ENCODE measurements at regions not wholly inside any gene's neighbourhood (a gene's known extent, or its start where the extent isn't known, plus 50 kb on each side); places are given as distances from the start of the nearest gene placed in this dataset.

DNA sequence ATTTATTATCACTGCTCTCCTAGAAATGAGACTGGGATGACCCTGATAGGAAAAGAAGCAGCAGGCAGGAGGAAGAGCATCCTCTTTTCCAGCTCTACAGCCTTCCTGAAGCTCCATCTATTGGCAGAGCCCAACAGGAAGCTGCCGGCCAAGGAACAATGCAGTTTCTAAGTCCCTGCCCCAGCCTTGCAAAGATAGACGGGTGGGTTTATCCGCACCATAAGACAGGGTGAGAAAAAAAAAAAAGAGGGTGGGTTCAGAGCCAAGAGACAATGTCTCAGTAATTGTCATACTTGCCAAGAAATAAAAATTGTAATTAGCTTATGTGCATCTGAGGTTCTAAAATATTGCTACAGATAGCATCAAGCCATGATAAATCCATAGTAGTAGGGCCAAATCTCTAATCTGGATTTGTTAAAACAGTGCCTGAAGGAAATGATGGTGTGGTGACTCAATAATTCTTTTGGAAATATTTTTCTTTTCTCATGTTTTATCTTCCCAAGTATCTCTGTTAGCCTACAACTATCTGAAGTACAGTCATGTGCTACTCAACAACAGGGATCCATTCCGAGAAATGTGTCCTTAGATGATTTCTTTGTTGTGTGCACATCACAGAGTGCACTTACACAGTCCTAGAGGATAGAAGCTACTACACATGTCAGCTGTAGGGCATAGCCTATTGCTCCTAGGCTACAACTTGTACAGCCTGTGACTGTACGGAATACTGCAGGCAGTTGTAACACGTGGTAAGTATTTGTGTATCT is 242.9 kb upstream of the CXCL12 start:
- no peak for FAIRE-seq

DNA sequence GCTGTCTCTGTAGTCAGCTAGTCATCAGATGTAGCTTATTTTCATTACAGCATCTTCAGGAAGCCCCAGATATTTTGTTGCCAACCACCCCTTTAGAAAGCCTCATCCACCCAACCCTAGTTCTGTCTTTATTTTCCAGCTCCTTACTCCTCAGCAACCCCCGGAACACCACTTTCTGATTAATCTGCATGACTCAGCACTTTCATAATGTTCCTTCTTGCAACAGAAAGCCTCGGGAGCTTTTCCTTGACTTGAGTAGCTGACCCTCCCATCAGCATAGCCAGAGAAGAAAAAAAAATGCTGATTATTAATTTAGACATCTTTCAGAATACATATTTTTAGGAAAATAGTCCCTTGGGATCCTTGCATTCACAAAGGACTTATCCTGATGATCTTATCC is 244.0 kb upstream of the CXCL12 start:
- FAIRE-seq: no peak

DNA sequence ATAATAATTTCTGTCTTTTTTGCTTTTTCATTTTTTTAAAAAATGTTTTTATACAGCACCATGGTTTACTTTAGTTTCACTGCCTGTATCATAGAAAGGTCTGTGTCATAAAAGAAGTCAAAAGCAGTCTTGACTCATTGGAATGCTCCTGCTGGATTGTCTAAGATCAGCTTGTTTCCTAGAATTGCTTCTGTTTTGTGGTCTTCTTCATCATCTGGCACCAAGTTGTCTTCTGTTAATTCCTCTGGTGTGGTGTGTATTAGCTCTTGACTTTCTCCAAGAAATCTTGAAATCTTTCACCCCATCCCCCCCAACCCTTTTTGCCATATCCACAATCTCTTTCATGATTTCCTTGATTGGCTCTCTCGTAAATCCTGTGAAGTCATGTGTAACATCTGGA is 250.3 kb upstream of the CXCL12 start:
- FAIRE-seq: no peak

DNA sequence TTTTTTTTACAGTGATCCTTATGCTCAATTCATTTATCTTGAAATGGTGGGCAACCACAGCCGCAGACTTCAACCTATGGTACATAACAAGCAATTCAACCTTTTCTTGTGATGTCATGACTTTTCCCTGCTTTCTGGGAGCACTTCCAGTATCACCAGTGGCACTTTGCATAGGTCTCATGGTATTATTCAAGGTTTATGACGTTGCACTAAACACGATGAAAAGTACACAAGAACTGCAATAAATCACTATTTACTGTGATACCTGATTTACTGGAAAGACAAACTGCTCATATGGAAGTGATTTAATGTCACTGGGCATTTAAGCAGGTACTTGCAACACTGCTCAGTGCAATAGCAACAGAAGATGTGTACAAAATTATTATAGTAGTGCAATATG is 251.7 kb upstream of the CXCL12 start:
- no peak for FAIRE-seq

DNA sequence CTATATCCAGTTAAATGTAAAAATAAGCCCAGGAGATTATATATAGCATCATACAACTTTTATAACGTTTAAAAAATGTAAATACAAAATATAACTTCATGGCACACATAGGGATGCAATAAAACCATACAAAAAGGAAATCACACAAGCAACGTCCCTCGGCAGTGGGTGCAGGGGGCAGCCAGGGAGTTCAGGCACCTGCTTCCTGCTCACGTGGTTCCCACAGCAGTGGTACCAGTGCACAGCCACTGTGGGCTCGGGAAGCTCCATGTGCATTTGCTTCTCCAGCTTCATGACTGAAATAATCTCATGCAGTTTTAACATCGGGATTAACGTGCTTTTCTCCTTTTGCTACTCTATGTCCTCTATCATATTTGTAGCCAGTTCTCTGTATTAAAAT is 255.5 kb upstream of the CXCL12 start:
- no peak for FAIRE-seq

DNA sequence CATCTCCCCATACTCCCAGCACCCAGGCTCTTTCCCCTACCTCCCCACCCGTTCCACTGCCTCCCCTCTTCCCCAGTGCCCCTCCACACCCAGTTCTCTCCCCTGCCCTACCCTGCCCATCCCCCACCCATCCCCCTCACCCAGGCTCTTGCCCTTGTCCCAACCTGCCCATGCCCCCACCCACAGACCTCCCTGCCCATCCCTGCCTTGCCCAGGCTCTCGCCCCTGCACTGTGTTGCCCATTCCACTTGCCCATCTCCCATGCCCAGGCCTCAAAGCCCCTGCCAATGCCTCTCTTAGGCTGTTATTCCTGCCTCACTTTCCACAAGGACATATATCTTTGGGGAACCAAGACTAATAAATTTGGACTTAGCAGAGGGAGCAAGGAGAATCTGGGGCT is 262.6 kb upstream of the CXCL12 start:
- FAIRE-seq: no peak

DNA sequence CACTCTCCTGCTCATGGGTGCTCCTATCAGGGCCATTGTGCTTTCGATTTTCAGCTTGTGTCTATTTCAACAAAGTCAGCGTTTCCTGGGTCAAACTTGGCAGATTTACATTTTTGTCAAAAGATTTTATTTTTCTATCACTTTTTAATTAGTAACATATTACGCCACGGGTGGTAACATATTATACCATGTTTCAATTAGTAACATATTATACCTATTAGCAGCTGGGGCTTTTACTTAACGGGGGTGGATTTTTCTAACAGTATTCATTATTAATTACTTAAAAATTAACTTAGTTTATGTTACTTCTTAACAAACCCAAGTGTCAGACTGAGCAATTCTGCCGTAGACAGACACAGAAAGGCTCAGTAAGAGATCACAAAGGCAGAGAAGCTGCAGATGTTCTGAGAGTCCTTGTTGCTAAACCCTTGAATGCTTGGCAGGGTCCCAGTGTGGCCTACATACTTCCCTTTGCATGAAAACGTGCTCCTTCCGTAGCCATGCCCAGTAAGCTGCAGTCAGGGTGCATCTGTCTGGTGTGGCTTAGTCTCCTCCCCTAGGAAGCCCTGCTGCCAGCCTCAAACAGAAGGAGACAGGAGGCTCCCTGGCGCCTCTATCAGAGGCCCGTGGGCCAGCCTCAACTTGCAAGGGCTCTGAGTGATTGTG is 263.1 kb upstream of the CXCL12 start:
- FAIRE-seq: no peak

DNA sequence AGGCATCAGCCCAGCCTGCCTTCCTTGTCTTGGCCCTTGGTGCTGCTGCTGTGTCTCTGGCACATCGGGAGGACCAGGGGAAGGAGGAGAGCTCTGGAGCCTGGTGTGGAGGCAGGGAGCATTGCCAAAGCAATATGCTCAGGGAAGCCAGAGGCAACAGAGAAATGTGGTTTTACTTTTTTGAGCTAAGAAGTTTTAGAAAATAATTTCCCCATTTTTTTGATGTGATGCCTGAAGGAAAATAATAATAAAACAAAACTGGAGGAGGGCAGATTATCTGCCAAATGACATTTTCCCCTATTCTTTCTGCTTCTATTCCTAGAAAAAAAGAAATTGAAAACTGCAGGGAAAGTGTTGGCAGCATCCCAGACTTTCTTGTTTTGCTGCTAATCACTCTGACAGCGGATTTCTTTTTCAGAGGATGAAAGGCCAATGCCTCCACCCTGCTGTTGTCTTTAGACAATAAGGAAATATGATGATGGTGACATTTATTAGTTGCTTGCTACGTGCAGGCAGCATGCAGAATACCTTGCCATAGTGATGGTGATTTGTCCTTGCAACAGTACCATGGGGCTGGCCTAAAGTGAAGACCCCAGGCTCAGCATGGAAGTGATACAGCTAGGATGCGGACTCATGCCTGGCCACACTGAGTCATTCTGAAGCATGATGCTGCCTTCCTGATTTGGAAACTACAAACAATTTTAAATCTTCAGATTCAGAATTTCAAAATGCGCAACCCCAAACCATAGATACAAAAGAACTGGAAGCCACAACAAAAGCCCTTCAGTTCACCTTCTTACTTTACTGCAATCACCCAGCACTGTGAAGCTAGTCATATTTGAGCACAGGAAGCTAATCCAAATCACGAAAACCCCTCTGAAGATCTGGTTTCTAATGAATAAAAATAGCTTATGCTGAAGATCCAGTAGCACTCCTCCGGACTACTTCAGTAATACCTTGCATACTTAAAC is 260.2 kb upstream of the TMEM72 start:
- no peak for FAIRE-seq

DNA sequence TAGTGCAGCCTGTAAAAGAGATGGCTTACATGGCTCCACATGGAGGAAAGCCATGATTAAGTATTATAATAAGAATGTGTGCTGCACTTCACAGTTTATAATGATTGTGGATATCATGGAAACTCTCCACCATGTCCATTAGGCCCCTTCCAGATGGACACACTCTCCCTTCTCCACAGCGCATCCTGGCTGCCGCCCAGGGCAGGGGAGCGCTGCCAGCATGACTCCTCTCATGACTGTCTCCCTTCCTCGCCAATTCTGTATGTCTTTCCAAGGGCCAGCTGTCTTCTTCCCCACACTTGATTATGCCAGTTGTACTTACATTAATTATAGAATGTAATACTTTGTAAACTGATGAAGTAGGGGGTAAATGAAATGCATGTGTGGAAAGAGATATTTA is 259.3 kb upstream of the TMEM72 start:
- no peak for FAIRE-seq

DNA sequence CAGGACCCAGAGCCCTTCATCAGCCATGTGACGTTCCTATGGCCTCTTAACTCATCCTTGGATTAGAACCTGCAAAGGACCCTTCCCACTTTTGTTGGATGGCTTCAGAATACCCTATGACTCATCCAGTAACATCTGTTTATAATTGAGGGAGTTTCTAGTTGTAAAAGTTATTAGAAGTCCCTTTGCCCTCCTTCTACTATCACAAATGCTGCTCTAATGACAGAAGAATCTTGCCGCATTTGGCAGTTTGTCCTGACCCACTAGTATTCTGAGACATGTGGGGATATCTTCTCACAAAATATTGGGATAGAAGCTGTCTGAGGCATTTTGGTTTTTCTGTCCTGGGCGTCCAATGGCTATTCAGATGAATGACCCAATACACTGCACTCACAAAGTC is 251.8 kb upstream of the TMEM72 start:
- no peak for FAIRE-seq

DNA sequence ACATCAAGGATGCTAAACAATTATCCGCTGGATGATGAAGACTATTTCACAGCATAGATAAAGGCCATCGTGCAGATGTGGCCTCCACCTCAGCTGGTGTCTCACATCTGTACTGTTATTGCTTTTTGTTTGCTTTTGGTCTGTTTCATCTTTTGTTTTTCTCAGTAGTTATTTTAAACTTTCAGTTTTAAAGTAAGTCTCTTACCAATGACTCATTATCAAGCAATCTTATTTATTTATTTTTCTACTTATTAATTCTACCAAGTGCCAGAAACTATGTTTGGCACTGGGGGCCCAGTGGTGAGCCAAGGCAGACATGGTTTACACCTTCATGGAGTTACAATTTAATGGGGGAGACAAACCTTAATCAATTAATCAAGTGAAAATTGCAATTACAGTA is 250.9 kb upstream of the TMEM72 start:
- FAIRE-seq: no peak

DNA sequence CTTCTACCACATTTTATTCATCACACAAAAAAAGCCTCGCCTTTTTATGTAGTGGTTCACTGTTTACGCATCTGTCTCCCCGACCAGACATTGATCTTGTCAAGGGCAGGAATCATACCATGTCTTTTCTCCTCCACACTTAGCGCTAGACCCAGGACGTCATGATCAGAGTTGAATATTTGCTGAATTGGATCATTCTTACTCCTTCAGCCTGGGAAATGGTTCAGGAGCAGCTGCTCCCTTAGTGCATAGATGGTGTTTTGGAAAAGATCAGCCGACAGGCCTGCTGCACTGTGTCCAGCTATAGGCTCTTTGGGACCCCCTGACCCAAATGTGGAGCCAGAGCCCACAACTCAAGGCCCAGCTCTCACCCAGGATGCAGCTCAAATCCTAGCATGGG is 249.1 kb upstream of the TMEM72 start:
- no peak for FAIRE-seq

DNA sequence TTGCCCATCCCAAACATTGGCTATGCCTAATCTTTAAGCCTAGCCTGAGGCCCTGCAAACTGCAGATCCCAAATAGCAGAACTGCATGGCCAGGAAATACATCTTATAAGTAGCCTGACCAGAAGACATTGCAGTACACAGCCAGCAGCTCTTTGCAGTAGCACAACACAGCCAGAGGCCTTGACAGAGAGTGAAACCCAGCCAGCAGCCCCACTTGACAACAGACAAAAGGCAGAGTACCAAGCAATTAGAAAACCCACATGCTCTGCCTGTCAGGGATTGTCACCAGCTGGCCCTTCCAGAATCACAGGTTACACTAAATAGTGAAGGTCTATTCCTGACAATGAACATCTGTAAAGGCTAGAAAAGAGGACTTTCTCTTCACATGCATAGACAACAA is 242.8 kb upstream of the TMEM72 start:
- no peak for FAIRE-seq

DNA sequence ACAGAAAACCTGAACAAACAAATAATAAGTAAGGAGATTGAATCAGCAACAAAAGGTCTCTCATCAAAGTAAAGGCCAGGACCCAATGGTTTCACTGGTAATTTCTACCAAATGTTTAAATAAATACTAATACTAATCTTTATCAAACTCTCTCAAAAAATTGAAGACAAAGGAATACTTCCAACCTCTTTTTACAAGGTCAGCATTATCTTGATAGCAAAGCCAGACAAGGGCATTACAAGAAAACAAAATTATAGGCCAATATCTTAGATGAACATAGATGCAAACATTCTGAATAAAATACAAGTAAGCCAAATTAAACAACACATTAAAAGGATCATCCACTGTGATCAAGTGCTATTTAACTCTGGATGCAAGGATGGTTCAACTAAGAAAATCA is 239.8 kb upstream of the TMEM72 start:
- FAIRE-seq: no peak

DNA sequence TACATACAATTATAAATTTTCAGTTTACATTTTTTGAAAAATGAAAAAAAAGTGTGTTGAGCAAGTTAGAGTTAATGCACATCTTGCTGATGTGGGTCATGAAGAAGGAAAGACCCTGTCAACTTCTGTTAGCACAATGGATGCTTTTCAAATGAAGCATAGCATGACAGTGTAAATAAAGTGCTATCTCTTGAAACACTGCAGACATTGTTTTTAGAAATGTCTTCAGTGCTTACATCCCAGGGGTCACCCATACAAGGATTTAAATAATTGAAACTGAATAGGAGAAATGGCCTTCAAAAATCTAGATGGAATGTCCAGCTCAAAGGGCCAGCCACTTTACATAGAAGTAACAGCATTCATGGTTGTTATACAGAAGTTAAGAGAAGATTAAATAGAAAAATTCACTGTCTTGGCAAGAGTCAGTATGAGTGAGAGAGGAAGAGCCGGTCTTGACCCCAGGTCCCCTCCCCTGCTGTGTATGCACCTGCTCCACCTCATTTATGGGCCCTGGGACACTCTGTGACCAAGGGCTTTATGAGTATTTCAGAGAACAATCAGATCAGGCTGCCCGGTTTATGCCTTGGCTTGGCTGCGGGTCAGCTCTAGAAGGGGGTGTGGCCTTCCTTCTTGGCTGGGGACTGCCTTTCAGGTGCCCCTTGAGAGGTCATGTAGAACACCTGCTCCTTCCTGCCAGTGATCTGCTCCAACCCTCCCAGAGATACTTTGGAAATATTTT is 237.7 kb upstream of the TMEM72 start:
- FAIRE-seq: no peak

DNA sequence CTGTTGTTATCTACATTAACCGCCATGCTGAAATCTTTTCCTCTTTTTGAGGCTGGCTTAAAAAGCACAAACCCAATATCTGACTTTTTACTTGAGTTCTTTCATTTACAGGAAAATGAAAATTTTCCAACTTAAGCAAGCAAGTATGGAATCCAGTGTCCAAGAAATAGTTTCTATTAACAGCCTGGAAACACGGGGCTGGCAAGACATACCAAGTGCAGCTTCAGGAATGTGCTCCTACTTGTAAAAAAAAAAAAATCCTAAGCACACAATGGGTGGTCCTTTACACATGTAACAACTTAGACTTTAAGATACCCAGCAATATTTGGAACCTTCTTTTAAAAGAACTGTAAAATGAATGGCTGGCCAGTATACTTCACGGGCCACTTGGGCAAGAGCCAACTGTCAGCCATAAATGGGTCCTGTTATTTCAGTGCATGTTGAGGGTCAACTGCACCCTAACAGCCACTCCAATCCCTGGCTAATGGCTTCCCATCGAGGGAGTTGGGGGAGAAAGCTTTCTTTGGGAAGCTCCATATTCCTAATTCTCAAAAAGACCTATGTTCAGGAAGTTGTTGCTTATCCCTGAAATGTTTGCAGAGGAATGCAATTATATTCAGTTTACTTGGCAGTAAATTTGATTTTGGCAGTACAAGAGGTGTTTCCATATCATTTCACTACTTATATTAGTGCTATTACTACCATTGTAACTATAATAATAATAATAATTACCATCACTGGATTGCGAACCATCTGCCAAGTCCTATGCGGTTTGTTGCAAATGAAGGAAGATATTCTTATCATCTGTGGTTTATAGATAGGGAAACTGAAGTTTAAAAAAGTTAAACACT is 236.4 kb upstream of the TMEM72 start:
- FAIRE-seq: no peak

DNA sequence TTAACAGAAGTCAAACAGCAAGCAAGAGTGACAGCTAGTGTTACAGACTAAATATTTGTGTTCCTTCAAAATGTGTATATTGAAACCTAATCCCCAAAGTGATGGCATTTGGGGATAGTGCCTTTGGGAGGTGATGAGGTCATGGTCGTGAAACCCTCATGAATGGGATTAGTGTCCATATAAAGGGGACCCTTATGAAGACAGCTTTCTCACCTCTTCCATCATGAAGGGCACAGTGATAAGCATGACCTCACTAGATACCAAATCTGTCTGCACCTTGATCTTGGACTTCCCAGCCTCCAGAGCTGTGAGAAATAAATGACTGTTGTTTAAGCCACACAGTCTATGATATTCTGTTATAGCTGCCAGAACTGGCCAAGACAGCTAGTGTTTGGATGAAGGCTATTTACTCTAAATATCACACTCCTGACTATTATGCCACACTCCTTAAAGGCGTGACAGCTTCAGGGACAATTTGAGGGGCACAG is 235.7 kb upstream of the TMEM72 start:
- no peak for FAIRE-seq

DNA sequence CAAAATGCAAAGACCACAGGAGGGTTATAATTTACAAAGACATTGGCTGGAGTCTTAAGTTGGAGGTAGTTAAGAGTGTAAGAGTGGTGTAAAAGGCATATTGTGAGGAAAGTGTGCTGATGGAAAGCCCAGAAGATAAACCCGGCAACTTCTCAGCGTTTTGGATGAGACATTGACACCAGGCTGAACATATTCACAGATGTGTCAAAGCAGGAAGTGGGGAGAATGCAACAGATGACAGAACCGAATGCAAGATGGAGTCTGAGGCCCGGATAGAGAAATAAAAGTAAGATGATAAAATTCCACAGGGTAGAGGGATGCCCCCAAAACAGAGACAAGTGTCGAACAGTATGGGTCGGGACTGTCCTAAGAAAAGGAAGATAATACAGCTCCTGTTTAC is 230.4 kb upstream of the TMEM72 start:
- FAIRE-seq: no peak

DNA sequence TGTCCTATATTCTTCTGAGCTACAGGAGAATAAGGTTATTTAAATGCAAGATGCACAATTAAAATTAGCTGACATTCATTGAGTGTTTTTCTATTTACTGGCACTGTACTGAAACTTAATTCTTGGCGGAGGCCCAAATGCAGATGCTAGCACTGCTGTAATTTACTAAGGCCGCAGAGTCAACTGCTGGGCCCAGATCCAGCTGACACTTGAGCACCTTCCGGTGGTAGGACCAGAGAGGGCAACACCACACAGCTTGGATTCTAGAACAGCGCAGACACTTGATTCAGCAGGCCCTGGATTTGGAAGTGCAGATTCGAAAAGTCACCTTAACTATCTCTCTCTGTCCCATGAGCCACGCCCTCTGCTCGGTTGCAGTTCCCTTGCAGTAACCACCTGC is 228.6 kb upstream of the TMEM72 start:
- FAIRE-seq: no peak

DNA sequence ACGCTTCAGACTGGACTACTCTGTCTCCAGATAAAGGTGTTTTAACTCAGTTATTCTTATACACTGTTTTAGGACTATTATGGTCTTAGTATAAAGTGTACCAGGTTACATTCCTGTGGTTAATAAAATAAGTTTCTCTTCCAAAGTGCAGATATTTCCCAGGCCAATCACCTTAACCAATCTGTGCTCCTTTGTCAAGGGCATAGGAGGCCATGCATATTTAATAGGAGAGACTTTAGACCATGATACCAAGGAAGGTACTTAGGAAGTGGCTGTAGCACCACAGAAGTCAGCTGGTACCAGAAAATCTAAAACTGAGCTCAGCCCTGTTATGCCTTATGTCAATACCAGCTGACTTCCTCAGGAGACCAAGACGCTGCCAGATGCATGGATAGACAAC is 226.5 kb upstream of the TMEM72 start:
- FAIRE-seq: no peak

DNA sequence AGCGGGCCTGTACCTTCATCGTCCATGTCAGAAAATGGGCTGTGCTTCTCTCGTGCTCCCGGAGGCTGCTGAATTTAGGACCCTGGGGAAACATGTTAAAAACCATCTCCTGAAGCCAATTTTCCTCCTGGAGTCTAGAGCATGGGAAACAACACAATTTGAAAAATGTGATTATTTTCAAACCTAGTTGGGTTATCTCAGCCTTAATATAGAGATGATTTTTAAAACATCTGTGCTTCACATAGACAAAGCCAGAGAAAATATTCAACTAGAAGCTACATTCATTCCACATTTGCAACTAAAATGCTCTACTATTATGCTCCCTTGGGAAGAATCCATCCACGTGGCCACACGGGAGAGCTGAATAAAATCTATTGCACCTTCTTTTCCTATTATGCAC is 225.9 kb upstream of the TMEM72 start:
- no peak for FAIRE-seq

DNA sequence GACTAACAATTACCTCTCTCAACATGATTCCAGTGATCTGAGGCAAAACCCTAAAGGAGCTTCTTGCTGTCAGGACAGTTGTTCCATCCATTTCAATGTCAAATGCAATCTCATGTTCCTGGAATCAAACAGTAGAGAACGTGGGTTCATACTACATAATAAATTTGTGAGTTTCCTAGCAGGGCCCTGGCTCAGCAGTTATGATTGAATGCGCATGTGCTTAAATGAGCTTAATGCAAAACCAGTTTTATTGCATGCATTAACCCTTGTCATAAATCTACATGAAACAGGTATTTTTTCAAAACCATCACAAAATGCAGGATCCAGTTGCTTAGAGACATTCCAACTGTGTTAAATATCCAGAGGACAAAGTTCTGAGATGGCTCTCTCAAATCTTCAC is 225.4 kb upstream of the TMEM72 start:
- no peak for FAIRE-seq
